Body of pancreas (tissue), 4 donors: ENCODE measurements at regions not wholly inside any gene's neighbourhood (a gene's known extent, or its start where the extent isn't known, plus 50 kb on each side); places are given as distances from the start of the nearest gene placed in this dataset.
A peak's percentile ranks its signal among the peaks of the same experiment; 100 is the strongest.

Experiments used
- ATAC-seq: fragments of 150-250 bp; one replicate; pipeline ENCODE4 v1.9.1; 2016
- DNase-seq, 4 donors: peaks; one replicate each; pipeline ENCODE4 v3.0.0-alpha.2; 2019
- H3K27ac ChIP-seq, 4 donors: fragments of 200-600 bp; sonication (generic); 1 replicate in 3 of 4; 2 replicates in 1 of 4; pipeline versions ENCODE4 v1.5.1 to v1.6.1; 2016 to 2019; ENCODE audit warnings: mild to moderate bottlenecking in 1 of 4, mixed read lengths in 1 of 4, moderate library complexity in 1 of 4
- H3K27me3 ChIP-seq, 2 donors: fragments of 200-600 bp; sonication (generic); one replicate each; pipeline ENCODE4 v1.6.0; 2016; ENCODE audit warnings: mild to moderate bottlenecking in 1 of 2
- H3K36me3 ChIP-seq, 2 donors: fragments of 200-600 bp; sonication (generic); replicated peaks in 1 of 2; 2 replicates each; pipeline ENCODE4 v1.5.1; 2016; ENCODE audit warnings: low read depth in 2 of 2; ENCODE audit not compliant: insufficient read depth in 1 of 2
- H3K4me1 ChIP-seq: fragments of 200-600 bp; sonication (generic); one replicate; pipeline ENCODE4 v1.6.0; 2016
- H3K4me3 ChIP-seq, 2 donors: fragments of 200-600 bp; sonication (generic); 1 replicate in 1 of 2; 2 replicates in 1 of 2; pipeline ENCODE4 v1.5.1; 2016 to 2019
- H3K9me3 ChIP-seq, 3 donors: fragments of 200-600 bp; sonication (generic); 1 replicate in 2 of 3; 2 replicates in 1 of 3; pipeline ENCODE4 v1.5.1; 2016
- POLR2A ChIP-seq, 3 donors: fragments of 450-650 bp; IDR thresholded peaks; one replicate each; pipeline ENCODE4 v1.6.1; 2016; ENCODE audit warnings: antibody characterized with exemption in 3 of 3, mild to moderate bottlenecking in 2 of 3
- WGBS, 2 donors: methylation state at CpG; one replicate each; pipeline ENCODE4 v1.1.5; 2017; 5-methylcytosine and 5-hydroxymethylcytosine counted together
- intact Hi-C: fragments of 100-400 bp; cut with DNase I; formaldehyde crosslinking; loops from one replicate; pipeline ENCODE4 v1.15.1; 2023
- TF ChIP-seq, protein P1 (sequence below), 7 experiments: fragments of 450-650 bp in 4 of 7; fragments of 200-600 bp in 3 of 7; sonication (generic) in 3 of 7; IDR thresholded peaks; one replicate each; pipeline ENCODE4 v1.5.1; 2016 to 2019; ENCODE audit warnings: antibody characterized with exemption in 7 of 7

DNA sequence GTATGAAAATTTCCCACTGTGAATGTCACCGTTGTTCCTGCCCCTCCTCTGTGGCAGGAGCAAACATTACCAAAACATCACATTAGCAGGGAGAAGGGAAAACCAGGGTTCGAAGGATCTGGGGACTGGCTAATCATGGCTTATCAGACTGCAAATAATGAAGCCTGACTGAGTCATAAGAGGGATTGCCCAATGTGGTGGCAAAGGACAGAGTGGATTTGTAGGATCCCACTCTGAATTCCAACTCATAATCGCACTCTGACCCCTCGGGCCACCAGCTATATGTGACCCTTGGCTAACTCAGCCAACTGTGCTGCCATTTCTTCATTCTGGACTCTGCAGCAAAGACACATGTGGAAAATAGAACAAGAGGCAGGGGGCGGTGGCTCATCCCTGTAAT, 347.3 kb upstream of the AUTS2 start:
- Histone ChIP-seq H3K36me3 (no peaks in the 10 kb centered on the region), H3K27ac (no peak overlapping the region), H3K27me3 (no peaks in the 10 kb centered on the region), H3K4me1 (no peaks in the 10 kb centered on the region), H3K9me3 (no peaks in the 10 kb centered on the region), H3K4me3 (no peak overlapping the region)
- ATAC-seq (no peak), DNase-seq (no peak)
- TF ChIP-seq POLR2A (IDR thresholded peaks at IDR 0.05) = no peak
- TF ChIP-seq, protein P1, sequence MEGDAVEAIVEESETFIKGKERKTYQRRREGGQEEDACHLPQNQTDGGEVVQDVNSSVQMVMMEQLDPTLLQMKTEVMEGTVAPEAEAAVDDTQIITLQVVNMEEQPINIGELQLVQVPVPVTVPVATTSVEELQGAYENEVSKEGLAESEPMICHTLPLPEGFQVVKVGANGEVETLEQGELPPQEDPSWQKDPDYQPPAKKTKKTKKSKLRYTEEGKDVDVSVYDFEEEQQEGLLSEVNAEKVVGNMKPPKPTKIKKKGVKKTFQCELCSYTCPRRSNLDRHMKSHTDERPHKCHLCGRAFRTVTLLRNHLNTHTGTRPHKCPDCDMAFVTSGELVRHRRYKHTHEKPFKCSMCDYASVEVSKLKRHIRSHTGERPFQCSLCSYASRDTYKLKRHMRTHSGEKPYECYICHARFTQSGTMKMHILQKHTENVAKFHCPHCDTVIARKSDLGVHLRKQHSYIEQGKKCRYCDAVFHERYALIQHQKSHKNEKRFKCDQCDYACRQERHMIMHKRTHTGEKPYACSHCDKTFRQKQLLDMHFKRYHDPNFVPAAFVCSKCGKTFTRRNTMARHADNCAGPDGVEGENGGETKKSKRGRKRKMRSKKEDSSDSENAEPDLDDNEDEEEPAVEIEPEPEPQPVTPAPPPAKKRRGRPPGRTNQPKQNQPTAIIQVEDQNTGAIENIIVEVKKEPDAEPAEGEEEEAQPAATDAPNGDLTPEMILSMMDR (IDR thresholded peaks at IDR 0.05) = no peak
- 74 to 80% methylated on average over 5 of the region's 5 CpGs for WGBS, 2 donors
- intact Hi-C loops = no loop called here

DNA sequence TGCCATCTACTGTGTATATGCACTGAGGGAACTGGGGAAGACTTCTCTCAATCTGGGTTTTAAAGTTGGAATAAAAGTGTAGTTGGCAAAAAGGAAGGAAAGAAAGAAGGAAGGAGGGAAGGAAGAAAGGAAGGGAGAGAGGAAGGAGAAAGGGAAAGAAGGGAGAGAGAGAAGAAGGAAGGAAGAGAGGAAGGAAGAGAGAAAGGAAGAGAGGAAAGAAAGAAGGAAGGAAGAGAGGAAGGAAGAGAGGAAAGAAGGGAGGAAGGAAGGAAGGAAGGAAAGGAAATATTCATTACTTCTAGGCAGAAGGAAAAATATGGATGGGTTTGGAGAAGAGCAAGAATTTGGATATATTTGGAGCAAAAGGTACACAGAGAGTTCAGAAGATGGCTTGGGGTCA, 343.6 kb upstream of the AUTS2 start:
- intact Hi-C loops = no loop called here
- ATAC-seq = no peak
- no peaks in the 10 kb centered on the region for H3K4me1 ChIP-seq
- no peak overlapping the region for H3K4me3 ChIP-seq
- no peaks in the 10 kb centered on the region for H3K36me3 ChIP-seq
- TF ChIP-seq POLR2A (IDR thresholded peaks at IDR 0.05) = no peak
- TF ChIP-seq, protein P1 (IDR thresholded peaks at IDR 0.05) = no peak
- H3K27me3 ChIP-seq = no peaks in the 10 kb centered on the region
- no peak overlapping the region for H3K27ac ChIP-seq
- H3K9me3 ChIP-seq = no peaks in the 10 kb centered on the region
- DNase-seq = no peak

DNA sequence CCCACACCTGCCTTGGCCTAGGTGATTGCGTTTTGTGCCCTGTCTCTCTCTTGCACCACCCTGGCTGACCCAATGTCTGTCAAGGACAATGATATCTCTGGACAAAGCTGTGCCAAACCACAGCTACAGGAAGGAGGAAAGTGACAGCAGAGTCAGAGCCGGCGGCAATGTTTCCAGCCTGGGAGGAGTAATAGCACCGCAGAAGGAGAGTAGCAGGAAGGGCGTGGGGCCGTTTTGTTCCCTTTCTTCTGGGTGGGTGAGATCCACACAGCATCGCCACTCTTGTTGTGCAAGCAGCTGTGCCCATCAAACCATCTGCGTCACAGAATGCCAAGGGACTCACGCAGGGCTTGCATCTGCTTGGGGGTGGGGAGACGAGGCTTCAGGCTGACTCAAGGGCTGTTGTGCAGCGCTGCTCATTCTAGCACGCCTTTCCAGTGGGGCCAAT, 341.6 kb upstream of the AUTS2 start:
- H3K27me3 ChIP-seq = no peaks in the 10 kb centered on the region
- DNase-seq (peak in 3 of 4 donors; percentile 20 to 71 (median 23)), ATAC-seq (no peak)
- no peak overlapping the region for H3K27ac ChIP-seq
- TF ChIP-seq POLR2A (IDR thresholded peaks at IDR 0.05) = no peak
- TF ChIP-seq, protein P1 (IDR thresholded peaks at IDR 0.05) = no peak
- no peaks in the 10 kb centered on the region for H3K9me3 ChIP-seq
- no peak overlapping the region for H3K4me3 ChIP-seq
- WGBS, 2 donors = 74 to 81% methylated on average over 7 to 8 of the region's 12 CpGs
- H3K36me3 ChIP-seq = no peaks in the 10 kb centered on the region
- intact Hi-C loops = no loop called here
- no peaks in the 10 kb centered on the region for H3K4me1 ChIP-seq

DNA sequence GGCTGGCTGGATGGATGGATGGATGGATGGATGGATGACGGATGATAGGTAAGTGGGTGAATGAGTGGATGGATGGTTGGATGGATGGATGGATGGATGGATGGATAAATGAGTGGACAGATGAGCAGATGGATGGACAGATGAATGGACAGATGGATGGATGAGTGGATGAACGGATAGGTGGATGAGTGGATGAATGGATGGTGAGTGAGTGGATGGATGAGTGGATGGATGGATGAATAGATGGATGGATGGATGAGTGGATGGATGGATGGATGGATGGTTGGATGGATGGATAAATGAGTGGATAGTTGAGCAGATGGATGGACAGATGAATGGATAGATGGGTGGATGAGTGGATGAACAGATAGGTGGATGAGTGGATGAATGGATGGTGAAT, 340.7 kb upstream of the AUTS2 start:
- intact Hi-C loops = no loop called here
- no peak overlapping the region for H3K4me3 ChIP-seq
- H3K4me1 ChIP-seq = no peaks in the 10 kb centered on the region
- no peaks in the 10 kb centered on the region for H3K36me3 ChIP-seq
- DNase-seq (no peak), ATAC-seq (no peak)
- H3K9me3 ChIP-seq = no peaks in the 10 kb centered on the region
- 53 to 60% methylated on average over 2 of the region's 2 CpGs for WGBS, 2 donors
- H3K27me3 ChIP-seq = no peaks in the 10 kb centered on the region
- H3K27ac ChIP-seq = no peak overlapping the region
- TF ChIP-seq POLR2A (IDR thresholded peaks at IDR 0.05) = no peak
- TF ChIP-seq, protein P1 (IDR thresholded peaks at IDR 0.05) = no peak

DNA sequence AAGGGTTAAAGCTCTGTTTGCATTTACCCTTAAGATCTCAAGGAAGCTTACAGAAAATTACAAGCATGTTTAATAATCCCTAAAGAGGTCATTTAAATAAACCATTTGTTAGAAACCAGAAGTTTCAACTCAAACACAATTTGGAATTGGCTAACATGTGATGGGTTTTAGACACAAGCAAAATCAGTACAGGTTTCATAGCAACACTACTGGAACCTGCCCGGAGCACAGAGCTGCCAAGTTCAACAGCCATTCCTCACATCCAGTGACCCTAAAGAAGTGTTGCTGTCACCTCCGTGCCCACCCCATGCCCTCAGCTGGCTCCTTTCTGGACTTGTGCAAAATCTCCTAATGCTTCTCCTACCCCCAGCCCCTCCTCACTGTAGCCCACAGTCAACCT, 338.8 kb upstream of the AUTS2 start:
- no peaks in the 10 kb centered on the region for H3K4me1 ChIP-seq
- no peak overlapping the region for H3K27ac ChIP-seq
- no peaks in the 10 kb centered on the region for H3K36me3 ChIP-seq
- no peaks in the 10 kb centered on the region for H3K27me3 ChIP-seq
- WGBS, 2 donors = 57 to 73% methylated on average over 2 of the region's 2 CpGs
- H3K9me3 ChIP-seq = no peaks in the 10 kb centered on the region
- intact Hi-C loops = no loop called here
- ATAC-seq (no peak), DNase-seq (no peak)
- H3K4me3 ChIP-seq = no peak overlapping the region
- TF ChIP-seq POLR2A (IDR thresholded peaks at IDR 0.05) = no peak
- TF ChIP-seq, protein P1 (IDR thresholded peaks at IDR 0.05) = no peak
